Panc1 (cell line): ENCODE measurements at regions not wholly inside any gene's neighbourhood (a gene's known extent, or its start where the extent isn't known, plus 50 kb on each side); places are given as distances from the start of the nearest gene placed in this dataset.

Experiments
- ATAC-seq: fragments of 200-7000 bp; cut with Tn5 transposase; 2 replicates; pipeline ENCODE4 v1.9.1; 2020; ENCODE audit warnings: mild to moderate bottlenecking, moderate library complexity
- BruUV-seq: library from RNA; stranded (reverse); fragments of 400-500 nt; replicated peaks from 2 replicates; lab custom pipeline; 2021; lab: Mats Ljungman, UMichigan
- CTCF ChIA-PET: fragments of 300-600 bp; sonication (Branson Sonifier 250); formaldehyde crosslinking; loops from one replicate; lab custom pipeline; 2022; ENCODE audit warnings: antibody characterized with exemption; lab: Charles Lee
- POLR2A ChIA-PET: fragments of 300-600 bp; sonication (Branson Sonifier 250); formaldehyde crosslinking; loops from one replicate; lab custom pipeline; 2022; ENCODE audit warnings: antibody characterized with exemption; lab: Charles Lee
- DNase-seq: peaks from one replicate; pipeline ENCODE4 v3.0.0-alpha.2; 2010; ENCODE audit warnings: low read depth, low spot score
- H3K27ac ChIP-seq: 2 replicates; pipeline ENCODE4 v1.5.1; 2011; ENCODE audit warnings: mild to moderate bottlenecking, low read length, inconsistent platforms
- H3K27me3 ChIP-seq: fragments of 200-500 bp; sonication (Bioruptor generic); 2 replicates; pipeline ENCODE4 v1.6.0; 2014; ENCODE audit warnings: low read length, inconsistent platforms; ENCODE audit not compliant: control insufficient read depth, insufficient read depth
- H3K36me3 ChIP-seq: fragments of 200-500 bp; sonication (Bioruptor generic); 2 replicates; pipeline ENCODE4 v1.5.1; 2014; ENCODE audit warnings: inconsistent platforms, mild to moderate bottlenecking, low read length, moderate library complexity; ENCODE audit not compliant: control insufficient read depth, insufficient read depth
- H3K4me1 ChIP-seq: 2 replicates; pipeline ENCODE4 v1.5.1; 2011; ENCODE audit warnings: inconsistent platforms, mild to moderate bottlenecking, low read length, moderate library complexity; ENCODE audit not compliant: control insufficient read depth, insufficient read depth
- H3K4me3 ChIP-seq, 2 experiments: 2 replicates each; pipeline ENCODE4 v1.5.1; 2011 to 2012; ENCODE audit warnings: low read depth in 2 of 2, low read length in 2 of 2, mild to moderate bottlenecking in 2 of 2, inconsistent platforms in 1 of 2, moderate library complexity in 1 of 2
- H3K9me3 ChIP-seq: fragments of 200-500 bp; sonication (Bioruptor generic); 2 replicates; pipeline ENCODE4 v1.5.1; 2014; ENCODE audit warnings: low read depth, mild to moderate bottlenecking, inconsistent platforms, low read length, moderate library complexity; ENCODE audit not compliant: control insufficient read depth, insufficient read depth
- CTCF ChIP-seq: fragments of 450-650 bp; IDR thresholded peaks from 2 replicates; pipeline ENCODE4 v1.5.1; 2017; ENCODE audit warnings: mild to moderate bottlenecking
- POLR2AphosphoS5 ChIP-seq: IDR thresholded peaks from 2 replicates; pipeline ENCODE4 v1.6.1; 2012; ENCODE audit warnings: mild to moderate bottlenecking, low read depth, low read length, moderate library complexity
- REST ChIP-seq, 2 experiments: IDR thresholded peaks; 2 replicates each; pipeline ENCODE4 v1.6.1; 2011 to 2012; ENCODE audit warnings: low read depth in 2 of 2, control low read depth in 1 of 2, low read length in 1 of 2, mild to moderate bottlenecking in 1 of 2, moderate library complexity in 1 of 2; ENCODE audit not compliant: insufficient read depth in 1 of 2
- SIN3A ChIP-seq: IDR thresholded peaks from 2 replicates; pipeline ENCODE4 v1.6.1; 2012; ENCODE audit warnings: low read depth, mild to moderate bottlenecking, low read length, moderate library complexity, borderline replicate concordance; ENCODE audit not compliant: insufficient read depth
- TCF7L2 ChIP-seq: IDR thresholded peaks from 2 replicates; pipeline ENCODE4 v1.6.1; 2011; ENCODE audit warnings: mild to moderate bottlenecking, low read depth, low read length, inconsistent platforms
- in situ Hi-C: cut with HindIII; loops from 2 replicates; pipeline ENCODE4 v1.10.0; 2016; ENCODE audit warnings: low sequenced_read_pairs, low pct_unique_long_range_greater_than_20kb
- intact Hi-C: fragments of 100-400 bp; cut with micrococcal nuclease; formaldehyde crosslinking; loops from one replicate; pipeline ENCODE4 v1.10.0; 2022; ENCODE audit not compliant: unreplicated experiment

GRCh38 chr5:104755806-104756205 lies 1193.2 kb upstream of the NUDT12 start:
- DNase-seq: no peak
- ChIA-PET CTCF (no interaction called here), POLR2A (no interaction called here)
- Histone ChIP-seq H3K9me3 (no peaks in the 10 kb centered on the region), H3K27ac (no peak overlapping the region), H3K4me3 (no peak overlapping the region), H3K4me1 (no peaks in the 10 kb centered on the region), H3K36me3 (no peaks in the 10 kb centered on the region), H3K27me3 (no peaks in the 10 kb centered on the region)
- no TSS peak for BruUV-seq
- in situ Hi-C loops (no loop called here), intact Hi-C loops (no loop called here)
- ATAC-seq: no peak
- TF ChIP-seq POLR2AphosphoS5 (no peak), REST (IDR thresholded peaks at IDR 0.05; ENCODE audit: insufficient read depth in 1 of 2, low read depth in 2 of 2, low read length in 1 of 2) (no peak), SIN3A (no peak), CTCF (no peak), TCF7L2 (no peak)

GRCh38 chr5:104754311-104754995 lies 1191.9 kb upstream of the NUDT12 start:
- Histone ChIP-seq H3K27me3 (no peaks in the 10 kb centered on the region), H3K36me3 (no peaks in the 10 kb centered on the region), H3K27ac (no peak overlapping the region), H3K4me1 (no peaks in the 10 kb centered on the region), H3K9me3 (no peaks in the 10 kb centered on the region), H3K4me3 (no peak overlapping the region)
- ChIA-PET CTCF (no interaction called here), POLR2A (no interaction called here)
- BruUV-seq: no TSS peak
- no peak for ATAC-seq
- TF ChIP-seq POLR2AphosphoS5 (no peak), CTCF (no peak), SIN3A (no peak), REST (IDR thresholded peaks at IDR 0.05; ENCODE audit: insufficient read depth in 1 of 2, low read depth in 2 of 2, low read length in 1 of 2) (no peak), TCF7L2 (no peak)
- in situ Hi-C loops: no loop called here
- intact Hi-C loops: no loop called here
- DNase-seq: no peak
